ELF-1 (cell line): ENCODE measurements at regions not wholly inside any gene's neighbourhood (a gene's known extent, or its start where the extent isn't known, plus 50 kb on each side); places are given as distances from the start of the nearest gene placed in this dataset.
"Not testable (repeated sequence)": the region's sequence is repeated elsewhere in the genome, so short reads cannot be mapped to it uniquely, and the experiment has no call there.

Experiments
- DNase-seq: peaks from one replicate; pipeline ENCODE4 v3.0.0-alpha.2; 2016; ENCODE audit warnings: low read depth, low spot score

DNA sequence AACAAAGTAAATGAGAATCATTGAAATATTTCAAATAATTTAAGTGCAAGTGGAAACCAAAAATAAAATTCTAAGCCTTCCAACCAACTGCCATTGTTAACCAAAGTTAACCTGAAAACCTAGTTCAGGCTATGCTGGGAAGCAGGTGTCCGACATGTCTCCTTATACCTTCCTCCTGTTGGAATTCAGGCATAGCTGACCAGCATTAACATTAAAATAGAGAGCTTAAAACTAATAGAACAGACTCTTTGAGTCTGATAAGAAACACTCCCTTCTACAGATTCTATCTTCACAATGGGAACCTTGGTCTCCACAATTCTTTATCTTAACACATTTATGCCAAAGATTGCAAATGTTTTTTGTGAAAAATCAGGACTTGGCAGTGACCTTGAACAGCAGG, 1004.9 kb upstream of the NRXN1 start:
- DNase-seq, result no peak

DNA sequence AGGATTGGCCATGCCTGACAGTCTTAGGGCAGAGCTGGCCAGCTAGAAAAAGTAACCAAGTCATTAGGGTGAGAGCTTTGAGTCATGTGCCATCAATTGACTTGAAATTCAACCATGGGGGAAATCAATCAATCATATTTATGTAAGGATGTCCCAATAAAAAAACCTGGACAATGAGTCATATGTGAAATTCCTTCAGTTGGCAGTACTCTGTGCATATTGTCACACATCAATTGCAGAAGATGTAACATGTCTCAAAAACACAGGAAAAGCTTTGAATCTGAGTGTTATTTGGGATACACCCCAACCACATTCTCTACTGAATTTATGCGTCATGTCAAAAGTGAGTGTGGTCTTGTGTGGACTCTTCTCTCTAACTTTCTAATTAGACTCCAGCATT, 1004.1 kb upstream of the NRXN1 start:
- DNase-seq, result no peak

DNA sequence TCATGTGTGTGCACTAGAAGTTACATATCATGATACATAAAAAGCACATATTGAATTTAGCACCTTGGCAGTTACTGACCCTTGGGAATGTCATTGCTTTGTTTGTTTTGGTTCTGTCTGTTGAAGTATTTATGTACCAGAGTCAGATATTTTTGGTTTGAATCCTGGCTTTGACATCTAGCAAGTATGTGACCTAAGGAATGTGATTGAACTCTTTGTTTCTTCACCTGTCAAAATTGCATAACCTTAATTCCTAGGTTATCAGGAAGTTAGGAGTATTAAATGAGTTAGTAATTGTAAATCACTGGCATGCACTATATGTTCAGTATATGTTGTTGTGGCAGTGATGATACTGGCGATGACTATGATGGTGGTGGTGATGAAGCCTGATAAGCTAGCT, 1003.5 kb upstream of the NRXN1 start:
- no peak for DNase-seq

DNA sequence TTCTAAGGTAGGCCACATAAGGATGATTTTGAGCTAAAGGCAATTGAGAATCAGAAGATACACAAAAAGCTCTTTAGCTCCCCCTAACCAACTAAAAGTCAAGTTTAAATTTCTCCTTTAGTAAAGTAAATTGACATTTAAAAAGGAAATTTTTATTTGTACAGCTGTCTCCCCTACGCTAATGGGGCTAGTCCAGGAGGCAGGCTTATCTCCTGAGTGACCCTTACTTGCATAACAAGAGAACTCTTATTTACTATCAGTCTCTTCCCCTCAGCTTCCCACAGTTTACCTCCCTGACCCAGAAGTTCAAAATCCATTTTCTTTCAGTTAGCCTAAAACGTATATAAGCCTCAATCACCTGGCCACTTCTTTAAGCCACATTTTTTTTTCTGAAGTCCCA, 1002.8 kb upstream of the NRXN1 start:
- DNase-seq, result no peak

DNA sequence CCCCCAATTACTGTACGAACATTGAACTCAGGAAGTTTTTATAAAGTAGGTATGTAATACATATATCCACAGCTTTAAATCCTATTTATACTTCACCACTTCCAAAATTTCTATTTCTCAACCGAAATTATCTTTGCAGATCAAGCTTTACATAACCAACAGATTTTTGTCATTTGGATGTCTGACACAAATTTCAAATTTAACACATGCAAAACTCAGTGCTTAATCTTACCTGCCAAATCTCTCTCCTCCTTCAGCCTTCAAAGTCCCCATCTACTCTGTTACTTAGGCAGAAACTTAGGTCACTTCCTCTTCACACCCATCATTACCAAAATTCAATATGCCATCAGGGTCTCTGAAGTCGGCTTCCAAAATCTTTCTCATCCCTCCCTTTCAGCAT, 990.1 kb upstream of the NRXN1 start:
- no peak for DNase-seq

DNA sequence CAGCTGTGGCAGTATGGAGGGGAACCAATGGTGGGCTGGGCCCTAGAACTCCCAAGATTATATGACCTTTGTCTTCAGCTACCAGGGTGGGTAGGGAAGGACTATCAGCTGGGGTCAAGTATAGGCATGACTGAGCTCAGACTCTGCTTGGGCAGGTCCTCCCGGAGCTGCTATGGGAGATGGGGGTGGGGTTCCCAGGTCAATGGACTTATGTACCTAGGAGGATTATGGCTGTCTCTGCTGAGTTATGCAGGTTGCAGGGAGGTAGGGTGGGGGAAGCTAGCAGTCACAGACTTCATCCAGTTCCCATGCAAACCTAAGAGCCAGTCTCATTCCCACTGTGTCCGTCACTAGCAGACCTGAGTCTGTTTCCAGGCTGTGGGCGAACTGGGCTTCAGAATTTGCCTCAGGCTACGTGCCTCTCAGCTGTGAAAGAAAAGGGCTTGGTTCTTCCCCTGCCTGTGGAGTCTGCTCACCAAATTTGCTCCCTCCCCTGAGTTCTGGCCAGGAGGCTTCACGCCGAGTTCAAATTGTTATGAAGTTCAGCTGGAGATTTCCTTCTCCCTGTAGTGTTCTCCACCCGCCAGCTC, 985.8 kb upstream of the NRXN1 start:
- DNase-seq, result peak; percentile 58

DNA sequence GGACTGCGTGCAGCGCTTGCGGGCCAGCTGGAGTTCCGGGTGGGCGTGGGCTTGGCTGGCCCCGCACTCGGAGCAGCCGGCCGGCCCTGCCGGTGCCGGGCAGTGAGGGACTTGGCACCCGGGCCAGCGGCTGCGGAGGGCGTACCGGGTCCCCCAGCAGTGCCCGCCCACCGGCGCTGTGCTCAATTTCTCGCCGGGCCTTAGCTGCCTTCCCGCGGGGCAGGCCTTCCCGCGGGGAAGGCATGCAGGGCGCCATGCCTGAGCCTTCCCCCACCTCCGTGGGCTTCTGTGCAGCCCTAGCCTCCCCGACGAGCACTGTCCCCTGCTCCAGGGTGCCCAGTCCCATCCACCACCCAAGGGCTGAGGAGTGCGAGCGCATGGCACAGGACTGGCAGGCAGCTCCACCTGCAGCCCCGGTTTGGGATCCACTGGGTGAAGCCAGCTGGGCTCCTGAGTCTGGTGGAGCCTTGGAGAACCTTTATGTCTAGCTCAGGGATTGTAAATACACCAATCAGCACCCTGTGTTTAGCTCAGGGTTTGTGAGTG, 975.0 kb upstream of the NRXN1 start:
- DNase-seq, result not testable (repeated sequence)

DNA sequence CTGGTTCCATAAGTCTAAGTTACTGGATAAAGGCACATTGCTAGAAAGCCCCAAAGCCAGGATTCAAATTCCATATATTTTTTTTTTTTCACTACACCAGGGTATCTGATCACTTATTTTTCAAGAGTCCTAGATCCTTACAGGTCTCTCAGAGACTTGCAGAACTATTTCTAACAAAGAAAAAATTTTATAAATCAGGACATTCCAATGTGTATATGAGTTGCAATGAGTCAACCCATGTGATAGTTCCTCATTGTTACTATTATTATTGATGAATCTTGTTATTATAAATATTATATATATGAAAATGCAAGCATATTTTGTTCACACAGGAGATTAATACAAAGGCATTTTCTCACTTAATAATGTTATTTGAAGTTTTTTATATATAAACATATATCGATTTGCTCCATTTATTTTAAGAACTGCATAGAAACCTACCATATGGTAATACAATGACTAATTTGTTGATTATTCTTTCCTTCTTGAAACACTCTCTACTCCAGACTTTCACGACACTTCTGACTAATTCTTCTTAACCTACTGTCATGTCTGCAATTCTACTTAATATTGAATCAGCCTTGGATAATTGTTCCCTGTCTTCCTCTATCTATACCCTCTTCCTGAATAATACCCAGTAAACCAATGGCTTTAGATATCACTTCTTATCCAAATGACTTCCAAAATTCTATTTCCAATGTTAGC, 968.4 kb upstream of the NRXN1 start:
- no peak for DNase-seq

DNA sequence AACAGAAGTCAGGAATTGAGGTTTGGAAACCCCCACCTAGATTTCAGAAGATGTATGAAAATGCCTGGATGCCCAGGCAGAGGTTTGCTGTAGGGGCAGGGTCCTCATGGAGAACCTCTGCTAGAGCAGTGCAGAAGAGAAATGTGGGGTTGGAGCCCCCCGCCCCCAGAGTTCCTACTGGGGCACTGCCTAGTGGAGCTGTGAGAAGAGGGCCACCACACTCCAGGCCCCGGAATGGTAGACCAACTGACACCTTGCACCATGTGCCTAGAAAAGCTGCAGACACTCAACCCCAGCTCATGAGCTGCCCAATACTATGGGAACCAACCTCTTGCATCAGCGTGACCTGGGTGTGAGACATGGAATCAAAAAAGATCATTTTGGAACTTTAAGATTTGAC, 967.0 kb upstream of the NRXN1 start:
- DNase-seq, result no peak

DNA sequence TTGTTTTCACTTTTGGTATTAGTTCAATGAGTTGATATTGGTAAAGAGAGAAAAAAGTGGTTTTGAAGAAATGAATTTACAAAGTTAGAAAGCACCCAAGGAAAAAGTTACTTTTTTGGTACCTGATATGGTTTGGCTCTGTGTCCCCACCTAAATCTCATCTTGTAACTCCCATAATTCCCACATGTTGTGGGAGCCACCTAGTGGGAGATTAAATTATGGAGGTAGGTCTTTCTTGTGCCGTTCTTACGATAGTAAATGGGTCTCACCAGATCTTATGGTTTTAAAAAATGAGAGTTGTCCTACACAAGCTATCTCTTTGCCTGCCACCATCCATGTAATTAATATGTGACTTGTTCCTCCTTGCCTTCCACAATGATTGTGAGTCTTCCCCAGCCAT, 965.6 kb upstream of the NRXN1 start:
- DNase-seq, result no peak

DNA sequence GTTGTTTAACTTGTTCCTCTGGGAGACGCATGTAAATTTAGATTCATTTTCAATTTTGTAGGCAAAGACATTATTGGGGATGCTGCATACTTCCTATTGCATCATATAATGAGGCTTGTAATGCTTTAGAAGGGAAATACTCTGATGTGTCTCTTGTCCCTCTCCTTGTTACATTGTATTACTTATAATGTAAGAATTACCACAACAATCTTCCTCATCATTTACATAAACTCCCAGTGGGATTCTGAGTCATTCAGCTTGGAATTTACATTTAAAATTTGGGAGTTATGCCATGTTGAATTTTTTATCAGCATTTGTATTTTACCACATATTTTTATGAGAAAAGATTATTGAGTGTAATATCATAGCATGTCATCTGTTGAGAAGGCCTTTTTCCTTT, 963.4 kb upstream of the NRXN1 start:
- no peak for DNase-seq

DNA sequence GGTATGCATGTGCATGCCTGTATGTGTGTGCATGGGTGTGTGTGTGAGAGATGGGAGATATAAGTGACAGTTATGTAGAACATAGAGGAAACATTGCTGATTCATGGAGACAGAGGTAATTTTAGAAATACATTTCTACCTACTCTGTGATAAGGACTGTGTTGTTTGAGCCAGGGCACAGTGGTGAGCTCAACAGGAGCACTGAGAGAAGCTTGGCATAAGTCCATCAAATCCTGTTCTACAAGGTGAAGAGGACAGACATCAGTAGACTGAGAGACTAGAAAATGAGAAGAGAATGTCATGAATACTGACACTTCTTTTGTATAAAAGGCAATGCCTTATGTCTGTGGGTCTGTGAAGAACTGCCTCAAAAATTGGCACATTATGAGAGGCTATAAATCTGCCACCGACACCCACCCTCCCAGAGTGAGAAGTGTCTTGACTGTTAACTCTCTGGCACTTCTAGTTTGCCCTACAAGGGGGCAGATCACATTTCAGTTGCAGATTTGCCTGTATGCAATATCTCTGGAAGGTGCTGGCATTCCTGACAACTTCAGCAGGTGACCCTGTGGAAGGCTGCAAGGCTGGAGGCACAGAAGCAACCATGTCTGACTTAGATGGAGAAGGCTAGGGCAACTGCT, 962.3 kb upstream of the NRXN1 start:
- DNase-seq, result no peak

DNA sequence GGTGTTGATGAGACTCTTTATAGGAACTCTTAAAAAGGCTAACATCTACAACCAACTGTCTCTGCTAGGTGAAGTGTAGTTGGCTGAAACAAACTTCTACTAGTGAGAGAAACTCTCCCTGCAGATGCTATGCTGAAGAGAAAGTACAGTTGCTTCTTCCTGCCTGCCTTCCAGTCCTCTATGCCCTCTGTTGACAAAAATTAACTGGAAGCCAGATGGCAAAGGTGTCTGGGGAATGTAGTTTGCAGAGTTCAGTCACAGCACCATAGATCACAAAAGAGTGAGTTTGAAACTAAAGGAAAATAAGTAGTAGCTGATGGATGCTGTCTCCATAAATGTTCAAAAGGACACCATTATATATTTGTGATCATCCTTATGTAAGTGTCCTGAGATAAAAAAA, 958.8 kb upstream of the NRXN1 start:
- DNase-seq, result no peak

DNA sequence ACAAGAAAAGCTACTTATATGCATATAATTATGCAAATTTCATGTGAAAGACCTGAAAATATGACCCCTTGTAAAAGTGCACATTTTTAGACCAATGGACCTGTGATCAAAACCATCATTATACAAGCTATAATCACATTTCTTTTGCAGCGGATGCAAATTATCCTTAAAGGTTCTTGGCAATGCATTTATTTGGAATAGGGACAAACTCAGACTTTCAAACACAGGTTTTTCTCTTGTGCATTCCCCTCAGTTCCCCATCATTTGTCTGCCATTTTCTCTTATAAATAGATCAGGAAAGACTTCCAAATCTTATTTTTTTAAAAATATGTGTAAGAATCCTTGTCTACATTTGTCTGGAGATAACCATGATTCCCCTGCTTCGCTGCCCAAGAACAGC, 954.2 kb upstream of the NRXN1 start:
- no peak for DNase-seq

DNA sequence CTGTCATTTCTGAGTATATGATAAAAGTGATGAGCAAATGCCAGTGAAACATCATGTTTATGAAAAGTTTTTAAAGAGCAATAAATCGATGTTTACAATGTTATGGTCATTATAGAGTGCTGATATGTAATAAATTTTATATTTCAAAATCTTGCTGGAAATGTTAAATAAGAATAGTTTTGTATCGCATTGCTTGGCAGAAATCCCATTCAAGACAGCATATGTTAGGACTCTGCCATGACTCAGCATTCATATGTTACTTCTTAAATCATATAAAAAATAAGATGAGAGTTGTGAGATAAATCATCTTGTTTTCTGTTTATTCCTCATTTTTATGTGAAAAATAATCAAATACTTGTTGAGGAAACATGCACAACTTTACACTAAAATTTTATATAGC, 949.9 kb upstream of the NRXN1 start:
- DNase-seq, result no peak

DNA sequence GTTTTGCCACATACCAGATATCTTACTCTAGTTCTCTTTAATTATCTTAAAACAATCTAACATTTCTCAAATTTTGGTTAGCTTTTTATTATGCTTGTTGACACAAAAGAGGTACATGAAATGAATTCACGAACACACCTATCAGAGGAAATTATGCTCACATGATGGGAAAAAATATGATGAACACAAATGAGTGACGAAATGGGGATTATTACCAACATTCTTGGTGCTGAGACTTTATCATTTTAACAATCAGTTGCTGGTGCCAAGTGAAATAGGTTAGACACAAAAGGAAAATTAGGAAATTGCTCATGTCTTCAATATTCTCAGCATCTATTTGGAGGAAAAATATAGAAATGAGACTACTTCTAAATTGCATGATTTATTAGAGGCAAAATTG, 944.7 kb upstream of the NRXN1 start:
- no peak for DNase-seq

DNA sequence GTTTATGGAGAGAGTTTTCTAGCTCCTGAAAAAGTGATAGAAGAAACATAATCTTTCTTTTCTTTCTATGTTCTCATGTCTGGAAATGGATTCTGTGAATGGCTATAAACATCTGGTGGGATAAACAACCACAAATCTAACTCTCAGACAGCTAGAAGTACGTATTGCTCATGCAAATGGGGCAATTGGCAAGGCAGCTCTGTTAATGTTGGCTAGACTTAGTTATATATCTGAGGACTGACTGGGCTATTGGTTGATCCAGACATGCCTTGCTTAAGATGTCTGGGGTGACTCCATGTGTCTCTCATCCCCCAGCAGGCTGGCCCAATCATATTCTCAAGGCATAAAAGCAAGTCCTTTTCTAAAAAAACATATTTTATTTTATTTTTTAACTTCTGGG, 939.2 kb upstream of the NRXN1 start:
- DNase-seq, result no peak

DNA sequence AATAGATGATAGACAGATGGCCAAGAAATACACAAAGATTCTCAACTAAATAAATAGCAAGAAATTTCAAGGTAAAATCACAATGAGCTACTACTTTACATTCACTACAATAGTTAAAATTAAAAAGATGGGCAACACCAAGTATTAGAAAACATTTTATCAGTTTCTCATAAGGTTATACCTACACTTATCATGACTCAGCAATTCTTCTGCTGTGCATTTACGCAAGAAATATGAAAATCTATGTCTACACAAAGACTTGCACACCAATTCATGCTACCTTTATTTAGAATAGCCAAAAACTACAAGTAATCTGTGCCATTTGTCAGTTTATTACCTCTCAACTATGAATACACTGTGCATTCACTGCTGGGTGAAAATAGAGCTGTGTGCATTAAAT, 937.4 kb upstream of the NRXN1 start:
- DNase-seq, result no peak

DNA sequence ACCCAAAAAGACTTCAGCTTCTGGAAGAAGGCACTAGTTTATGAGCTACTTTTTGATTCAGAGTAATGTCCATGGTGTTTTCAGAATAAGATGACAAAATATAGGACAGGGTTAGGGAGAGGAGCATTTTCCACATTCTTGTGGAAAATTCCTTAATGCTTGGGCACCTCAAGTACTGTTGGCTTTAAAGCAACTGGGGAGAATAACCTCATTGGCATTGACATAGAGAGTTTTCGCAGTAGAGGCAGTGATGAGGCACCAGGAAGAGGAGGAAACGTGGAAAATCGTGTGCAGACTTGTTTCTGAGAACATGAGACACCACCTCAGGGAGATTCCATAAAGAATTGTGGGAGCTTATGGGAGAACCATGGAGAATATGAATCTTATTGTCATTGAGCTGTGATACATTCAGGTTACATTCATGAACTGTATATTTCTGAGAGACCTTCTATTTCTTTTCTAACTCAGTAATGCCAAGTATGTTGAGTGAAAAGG, 929.0 kb upstream of the NRXN1 start:
- no peak for DNase-seq

DNA sequence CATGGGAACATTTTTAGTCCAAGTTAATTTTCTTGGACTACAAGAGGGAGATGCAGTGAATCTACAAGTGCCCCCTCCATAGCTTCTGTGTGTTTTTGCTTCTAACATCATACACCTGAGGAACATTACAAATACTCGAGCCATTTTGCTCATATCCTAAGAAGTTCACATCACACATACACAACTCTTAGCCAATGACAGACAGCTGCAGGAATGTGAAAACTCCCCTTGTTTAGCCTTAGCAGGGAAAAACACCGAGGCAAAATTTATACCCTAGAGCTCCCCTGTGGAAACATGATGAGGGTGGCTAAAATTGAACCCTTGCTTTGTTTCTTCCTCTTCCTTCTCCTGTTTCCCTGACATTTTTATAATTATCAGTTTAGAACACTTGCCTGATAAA, 928.3 kb upstream of the NRXN1 start:
- no peak for DNase-seq

DNA sequence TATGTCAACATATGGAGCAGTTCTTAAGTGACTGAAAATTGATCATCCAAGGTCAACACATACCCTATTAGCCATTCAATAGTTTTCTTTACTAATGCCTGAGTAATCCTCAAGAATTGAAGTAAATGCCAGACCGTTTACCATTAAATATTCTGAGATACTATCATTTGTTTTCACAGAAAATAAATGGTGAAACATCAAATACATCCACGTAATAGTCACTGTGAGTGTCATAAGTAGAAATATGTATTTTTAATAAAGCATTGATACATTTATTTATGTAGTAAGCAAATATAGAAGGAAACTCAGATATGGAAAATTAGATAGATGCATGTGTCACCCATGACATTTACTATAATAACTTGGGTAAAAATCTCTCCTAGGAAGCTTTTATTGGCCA, 927.8 kb upstream of the NRXN1 start:
- no peak for DNase-seq

DNA sequence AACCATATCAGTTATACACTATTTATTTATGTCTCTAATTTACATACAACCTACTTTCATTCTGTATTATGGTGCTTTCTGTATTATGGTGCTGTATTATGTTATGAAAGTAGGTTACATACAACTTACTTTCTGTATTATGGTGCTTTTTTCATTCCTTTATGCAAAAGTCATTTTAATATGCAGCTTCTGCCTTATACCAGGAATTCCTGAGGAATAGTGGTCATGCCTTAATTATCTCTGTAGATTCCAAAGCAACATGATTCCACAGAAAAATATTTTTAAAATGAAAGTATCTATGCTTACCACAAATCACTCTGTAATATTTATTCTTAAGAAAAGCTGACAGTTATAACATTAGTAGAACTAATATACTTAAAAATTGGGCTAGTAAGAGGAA, 922.0 kb upstream of the NRXN1 start:
- DNase-seq, result no peak

DNA sequence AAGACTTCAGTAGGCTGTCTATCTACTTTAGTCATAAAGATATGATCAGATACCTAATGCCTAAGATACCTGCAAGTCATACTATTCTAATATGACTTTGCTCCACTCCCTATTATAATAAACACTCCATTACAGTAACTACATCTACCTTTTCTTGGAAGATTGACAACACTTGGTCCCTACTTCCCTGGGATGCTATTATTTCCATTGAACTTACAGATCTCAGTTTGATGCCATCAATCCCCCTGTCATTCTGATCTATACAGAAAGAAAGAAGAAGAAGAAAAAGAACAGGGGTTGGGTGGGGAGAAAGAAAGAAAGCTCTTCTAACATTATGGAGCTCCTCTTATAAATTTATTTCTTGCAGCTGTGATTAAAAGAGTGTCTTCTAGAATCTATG, 889.1 kb upstream of the NRXN1 start:
- DNase-seq, result no peak
